HCT116 (cell line): ENCODE measurements at regions not wholly inside any gene's neighbourhood (a gene's known extent, or its start where the extent isn't known, plus 50 kb on each side); places are given as distances from the start of the nearest gene placed in this dataset.

Source experiments
- ATF3 ChIP-seq: IDR thresholded peaks from 2 replicates; pipeline ENCODE4 v1.6.1; 2012
- EGR1 ChIP-seq: IDR thresholded peaks from 2 replicates; pipeline ENCODE4 v1.6.1; 2012; ENCODE audit warnings: low read depth
- EZH2 ChIP-seq: fragments of 200-600 bp; sonication (generic); IDR thresholded peaks from 2 replicates; pipeline ENCODE4 v1.6.1; 2017; ENCODE audit warnings: antibody characterized with exemption, mixed run types
- EZH2phosphoT487 ChIP-seq: fragments of 200-600 bp; IDR thresholded peaks from 2 replicates; pipeline ENCODE4 v1.6.1; 2018; ENCODE audit warnings: antibody characterized with exemption, borderline replicate concordance
- POLR2A ChIP-seq: IDR thresholded peaks from 2 replicates; pipeline ENCODE4 v1.7.0; 2011; ENCODE audit warnings: borderline replicate concordance; ENCODE audit not compliant: insufficient read depth, insufficient read length; ENCODE audit errors: extremely low read depth
- POLR2AphosphoS5 ChIP-seq: IDR thresholded peaks from 2 replicates; pipeline ENCODE4 v1.6.1; 2011; ENCODE audit warnings: mild to moderate bottlenecking, low read depth, low read length, moderate library complexity
- RAD21 ChIP-seq: IDR thresholded peaks from 2 replicates; pipeline ENCODE4 v1.6.1; 2012; ENCODE audit warnings: low read depth, mild to moderate bottlenecking
- REST ChIP-seq: IDR thresholded peaks from 2 replicates; pipeline ENCODE4 v1.6.1; 2012; ENCODE audit warnings: low read depth
- SP1 ChIP-seq: IDR thresholded peaks from 2 replicates; pipeline ENCODE4 v1.6.1; 2012; ENCODE audit warnings: low read depth
- ZFX ChIP-seq: fragments of 450-650 bp; IDR thresholded peaks from 2 replicates; pipeline ENCODE4 v1.6.1; 2017
- TF ChIP-seq, protein P1 (sequence below), 3 experiments: fragments of 200-600 bp in 1 of 3; sonication (generic) in 1 of 3; IDR thresholded peaks in 2 of 3; conservative IDR thresholded peaks in 1 of 3; 2 replicates each; pipeline ENCODE4 v1.5.1; 2012 to 2017; ENCODE audit warnings: low read depth in 2 of 3, low read length in 2 of 3, antibody characterized with exemption in 1 of 3, borderline replicate concordance in 1 of 3, control low read depth in 1 of 3, mild to moderate bottlenecking in 1 of 3, mixed read lengths in 1 of 3, mixed run types in 1 of 3, moderate library complexity in 1 of 3; ENCODE audit not compliant: insufficient read depth in 1 of 3
- TF ChIP-seq, protein P2 (sequence below): IDR thresholded peaks from 2 replicates; pipeline ENCODE4 v1.6.1; 2012

DNA sequence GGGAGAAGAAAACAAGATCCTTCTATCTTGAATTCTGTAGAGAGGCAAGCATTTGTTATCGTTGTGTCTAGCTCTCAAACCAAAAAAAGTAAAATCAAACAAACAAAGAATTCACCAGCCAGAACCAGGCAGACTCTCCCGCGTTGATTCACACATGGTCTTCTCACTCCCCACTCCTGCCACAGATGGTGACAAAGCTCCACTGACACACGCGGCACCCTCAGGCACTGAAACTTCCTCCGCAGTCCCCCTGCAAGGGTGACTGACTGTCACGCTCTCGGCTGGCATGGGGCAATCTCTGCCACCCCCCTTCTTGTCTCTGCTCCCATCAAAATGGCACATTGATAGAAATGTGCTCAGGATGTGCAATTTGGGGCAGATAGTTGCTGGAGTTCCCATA, 304.9 kb downstream of the DHX15 start:
- TF ChIP-seq, protein P1, sequence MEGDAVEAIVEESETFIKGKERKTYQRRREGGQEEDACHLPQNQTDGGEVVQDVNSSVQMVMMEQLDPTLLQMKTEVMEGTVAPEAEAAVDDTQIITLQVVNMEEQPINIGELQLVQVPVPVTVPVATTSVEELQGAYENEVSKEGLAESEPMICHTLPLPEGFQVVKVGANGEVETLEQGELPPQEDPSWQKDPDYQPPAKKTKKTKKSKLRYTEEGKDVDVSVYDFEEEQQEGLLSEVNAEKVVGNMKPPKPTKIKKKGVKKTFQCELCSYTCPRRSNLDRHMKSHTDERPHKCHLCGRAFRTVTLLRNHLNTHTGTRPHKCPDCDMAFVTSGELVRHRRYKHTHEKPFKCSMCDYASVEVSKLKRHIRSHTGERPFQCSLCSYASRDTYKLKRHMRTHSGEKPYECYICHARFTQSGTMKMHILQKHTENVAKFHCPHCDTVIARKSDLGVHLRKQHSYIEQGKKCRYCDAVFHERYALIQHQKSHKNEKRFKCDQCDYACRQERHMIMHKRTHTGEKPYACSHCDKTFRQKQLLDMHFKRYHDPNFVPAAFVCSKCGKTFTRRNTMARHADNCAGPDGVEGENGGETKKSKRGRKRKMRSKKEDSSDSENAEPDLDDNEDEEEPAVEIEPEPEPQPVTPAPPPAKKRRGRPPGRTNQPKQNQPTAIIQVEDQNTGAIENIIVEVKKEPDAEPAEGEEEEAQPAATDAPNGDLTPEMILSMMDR (IDR thresholded peaks at IDR 0.05 in 2 of 3, conservative IDR thresholded peaks at IDR 0.05 in 1 of 3; ENCODE audit: borderline replicate concordance in 1 of 3, insufficient read depth in 1 of 3, low read depth in 2 of 3, low read length in 2 of 3): no peak
- TF ChIP-seq POLR2A: no peak
- no peak for TF ChIP-seq SP1
- TF ChIP-seq EZH2: no peak
- TF ChIP-seq, protein P2, sequence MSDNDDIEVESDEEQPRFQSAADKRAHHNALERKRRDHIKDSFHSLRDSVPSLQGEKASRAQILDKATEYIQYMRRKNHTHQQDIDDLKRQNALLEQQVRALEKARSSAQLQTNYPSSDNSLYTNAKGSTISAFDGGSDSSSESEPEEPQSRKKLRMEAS: no peak
- no peak for TF ChIP-seq ATF3
- TF ChIP-seq RAD21: no peak
- no peak for TF ChIP-seq EZH2phosphoT487
- TF ChIP-seq POLR2AphosphoS5: no peak
- TF ChIP-seq REST: no peak
- no peak for TF ChIP-seq EGR1
- no peak for TF ChIP-seq ZFX
